Glomerular visceral epithelial cell (primary cell): ENCODE measurements at regions not wholly inside any gene's neighbourhood (a gene's known extent, or its start where the extent isn't known, plus 50 kb on each side); places are given as distances from the start of the nearest gene placed in this dataset.
"Not testable (repeated sequence)": the region's sequence is repeated elsewhere in the genome, so short reads cannot be mapped to it uniquely, and the experiment has no call there.

Source experiments
- DNase-seq: peaks from one replicate; pipeline ENCODE4 v3.0.0-alpha.2; 2016; ENCODE audit errors: extremely low spot score

GRCh38 chr3:181265750-181266333 lies 276.3 kb upstream of the DNAJC19 start:
- no peak for DNase-seq

- DNase-seq, result no peak
Observed at GRCh38 chr3:181264486-181264885, 274.9 kb upstream of the DNAJC19 start.

DNA sequence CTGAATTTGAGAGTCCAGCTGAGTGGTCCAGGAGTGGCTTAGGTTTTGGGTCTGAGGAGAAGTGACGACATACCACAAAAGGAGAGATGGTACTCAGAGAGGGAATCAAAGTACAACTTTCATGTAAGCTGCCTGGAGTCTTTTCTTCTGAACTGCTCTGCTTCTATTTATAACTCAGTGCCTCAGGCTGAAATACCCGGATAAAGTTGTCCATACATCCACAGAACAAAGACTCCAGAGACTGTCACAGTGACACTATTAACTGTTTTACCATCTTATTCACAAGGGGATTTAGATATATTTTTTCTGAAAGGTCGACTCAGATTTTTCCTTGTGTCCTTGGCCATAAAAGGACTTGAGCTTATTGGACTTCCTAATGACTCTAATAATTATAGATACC lies 264.3 kb upstream of the DNAJC19 start:
- no peak for DNase-seq

DNA sequence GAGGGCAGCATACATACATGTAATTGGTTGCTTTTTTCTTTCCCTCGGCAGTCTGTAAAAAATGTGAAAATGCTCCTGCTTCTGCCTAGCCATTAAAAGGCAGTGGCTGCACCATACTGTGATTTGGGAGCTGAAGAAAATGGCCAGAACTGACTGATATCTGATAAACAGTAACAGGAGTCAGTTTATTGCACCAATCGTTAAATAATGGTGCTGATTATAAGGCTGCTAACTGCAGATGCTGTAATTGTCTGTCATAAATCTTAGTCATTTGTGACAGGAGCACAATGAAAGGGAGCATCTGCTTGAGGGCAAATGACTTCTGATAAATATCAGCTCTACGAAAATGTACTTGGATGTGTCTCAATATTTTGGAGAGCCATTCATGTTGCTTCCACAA lies 263.1 kb upstream of the DNAJC19 start:
- no peak for DNase-seq

DNA sequence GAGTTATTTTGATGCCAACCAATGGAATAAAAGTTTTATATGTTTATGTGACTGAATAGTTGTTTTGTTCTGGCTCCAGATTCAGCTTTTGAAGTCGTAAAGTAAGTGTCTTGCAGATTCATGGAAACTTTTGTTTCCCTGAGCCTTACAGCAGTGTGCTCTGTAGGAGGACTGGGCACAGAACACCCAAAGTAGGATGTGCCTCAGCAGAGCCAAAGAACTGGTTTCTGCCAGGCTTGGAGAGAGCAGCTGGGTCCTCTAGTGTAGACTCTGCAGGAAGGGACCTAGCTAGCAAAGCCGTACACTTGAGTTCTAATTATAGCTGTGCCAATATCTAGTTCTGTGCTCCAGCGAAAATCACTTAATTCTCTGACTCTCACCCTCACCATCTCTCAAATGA lies 261.2 kb upstream of the DNAJC19 start:
- DNase-seq, result no peak

GRCh38 chr3:181239441-181239840 lies 249.9 kb upstream of the DNAJC19 start:
- no peak for DNase-seq

GRCh38 chr3:181230258-181230657 lies 240.7 kb upstream of the DNAJC19 start:
- DNase-seq, result no peak

DNA sequence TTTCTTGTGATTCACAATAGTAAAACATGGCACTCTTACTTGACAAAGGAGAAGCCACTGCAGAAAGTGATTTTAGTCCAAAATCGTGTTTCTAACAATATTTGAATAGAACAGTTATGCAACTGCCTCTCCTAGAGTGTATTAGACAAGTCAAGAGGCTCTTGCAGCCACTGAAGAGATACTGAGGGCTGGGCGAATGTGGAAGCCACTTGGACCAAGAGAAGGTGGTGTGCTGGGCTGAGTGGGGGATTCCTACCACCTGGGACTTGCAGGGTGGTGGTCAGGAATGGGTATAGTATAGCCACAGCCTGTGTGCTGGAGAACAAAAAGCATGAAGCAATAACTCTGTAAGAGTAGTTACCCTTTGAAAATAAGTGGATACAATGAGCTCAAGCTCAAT lies 223.8 kb upstream of the DNAJC19 start:
- no peak for DNase-seq

DNA sequence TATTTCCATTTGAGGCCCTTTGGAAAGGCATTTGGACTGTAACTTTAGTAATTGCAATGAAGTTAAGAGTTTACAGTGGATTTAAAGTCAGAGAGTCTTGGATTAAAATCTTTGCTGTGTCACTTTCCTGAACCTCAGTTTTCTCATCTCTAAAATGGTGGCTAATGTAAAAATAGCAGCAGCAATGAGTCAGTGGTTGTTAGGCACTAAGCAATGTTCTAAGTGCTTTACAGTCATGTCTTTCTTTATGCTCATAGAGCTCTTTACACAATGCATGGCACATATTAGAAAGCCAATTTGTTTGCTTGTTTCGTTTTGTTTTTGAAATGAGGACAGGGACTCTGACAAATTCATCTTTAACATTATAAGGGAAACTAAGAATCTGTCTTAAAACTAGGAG lies 222.7 kb upstream of the DNAJC19 start:
- DNase-seq, result no peak

GRCh38 chr3:181210275-181210674 lies 220.7 kb upstream of the DNAJC19 start:
- DNase-seq, result no peak

- DNase-seq, result no peak
Observed at GRCh38 chr3:181189556-181189955, 200.0 kb upstream of the DNAJC19 start.

- no peak for DNase-seq
Observed at GRCh38 chr3:181183764-181184163, 194.2 kb upstream of the DNAJC19 start.

DNA sequence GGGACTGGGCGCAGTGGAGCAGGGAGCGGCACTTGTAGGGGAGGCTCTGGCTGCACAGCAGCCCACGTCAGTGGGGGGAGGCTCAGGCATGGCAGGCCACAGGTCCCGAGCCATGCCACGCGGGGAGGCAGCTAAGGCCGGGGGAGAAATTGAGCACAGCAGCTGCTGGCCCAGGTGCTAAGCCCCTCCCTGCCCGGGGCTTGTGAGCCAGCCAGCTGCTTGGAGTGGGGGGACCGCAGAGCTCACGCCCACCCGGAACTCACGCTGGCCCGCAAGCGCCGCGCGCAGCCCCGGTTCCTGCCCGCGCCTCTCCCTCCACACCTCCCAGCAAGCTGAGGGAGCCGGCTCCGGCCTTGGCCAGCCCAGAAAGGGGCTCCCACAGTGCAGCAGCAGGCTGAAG lies 193.5 kb upstream of the DNAJC19 start:
- not testable (repeated sequence) for DNase-seq

GRCh38 chr3:181178991-181179390 lies 189.5 kb upstream of the DNAJC19 start:
- DNase-seq, result no peak

DNA sequence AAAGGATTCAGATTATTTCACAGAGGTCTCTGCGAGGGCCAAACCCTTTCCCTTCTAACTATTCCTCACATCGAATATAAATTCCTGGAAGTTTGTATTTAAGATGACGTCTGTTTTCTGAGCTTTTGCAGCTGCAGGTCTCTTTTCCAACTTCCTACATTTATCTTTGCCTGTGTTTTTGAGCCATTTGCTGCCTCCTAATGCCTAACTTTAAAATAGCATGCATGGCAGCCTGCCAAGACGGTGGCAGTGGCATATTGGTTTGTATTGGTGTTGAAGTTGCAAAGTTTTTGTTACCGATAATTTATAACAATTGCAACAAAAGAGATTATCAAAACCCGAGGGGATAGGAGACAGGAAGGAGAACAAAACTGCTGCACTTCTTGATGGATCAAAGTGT lies 187.1 kb upstream of the DNAJC19 start:
- peak; percentile 1 for DNase-seq

DNA sequence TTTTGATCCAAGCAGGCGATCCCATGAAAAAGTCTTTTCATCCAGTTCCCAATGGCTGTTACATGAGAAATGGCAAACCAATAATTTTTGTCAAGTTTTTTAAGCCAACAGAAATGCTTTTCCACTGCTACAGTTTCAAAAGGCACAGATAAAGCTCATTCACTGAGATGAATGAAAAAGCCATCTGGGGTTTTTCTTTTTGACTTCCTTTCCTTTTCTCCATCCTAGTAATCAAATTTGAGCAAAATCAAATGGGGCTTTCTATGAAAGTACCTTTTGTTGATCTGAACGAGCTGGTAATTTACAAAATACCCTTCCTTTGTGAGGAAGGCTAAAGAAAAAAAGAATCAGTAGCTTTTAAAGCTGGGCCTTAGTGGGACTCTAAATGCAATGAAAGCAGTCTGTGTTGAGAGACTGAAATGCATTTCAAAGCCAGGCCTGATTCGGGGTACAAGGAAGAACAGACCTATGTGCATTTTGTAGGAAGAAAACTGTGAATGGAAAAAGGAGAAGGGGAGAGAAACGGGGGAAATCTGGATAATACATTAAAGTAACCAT lies 185.2 kb upstream of the DNAJC19 start:
- no peak for DNase-seq

DNA sequence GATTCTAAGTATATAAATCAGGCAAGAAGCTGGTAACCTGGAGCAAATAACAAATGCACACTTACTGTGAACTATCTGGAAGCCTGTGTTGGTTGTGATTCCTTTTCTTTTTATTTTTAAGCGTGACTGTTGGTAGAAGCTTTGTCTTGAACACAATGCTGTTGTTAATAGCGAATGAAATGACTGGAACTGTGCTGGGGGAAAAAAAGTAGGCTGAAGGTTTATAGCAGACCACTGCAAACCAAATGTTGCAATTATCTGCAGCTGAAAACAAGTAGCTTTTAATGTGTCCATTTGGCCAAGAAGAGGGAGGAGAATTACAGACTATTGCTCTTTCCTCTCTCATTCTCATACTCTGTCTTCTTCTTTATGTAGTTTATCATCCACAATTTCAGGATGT lies 184.5 kb upstream of the DNAJC19 start:
- DNase-seq, result no peak

- DNase-seq, result no peak
Observed at GRCh38 chr3:181173227-181173626, 183.7 kb upstream of the DNAJC19 start.

DNA sequence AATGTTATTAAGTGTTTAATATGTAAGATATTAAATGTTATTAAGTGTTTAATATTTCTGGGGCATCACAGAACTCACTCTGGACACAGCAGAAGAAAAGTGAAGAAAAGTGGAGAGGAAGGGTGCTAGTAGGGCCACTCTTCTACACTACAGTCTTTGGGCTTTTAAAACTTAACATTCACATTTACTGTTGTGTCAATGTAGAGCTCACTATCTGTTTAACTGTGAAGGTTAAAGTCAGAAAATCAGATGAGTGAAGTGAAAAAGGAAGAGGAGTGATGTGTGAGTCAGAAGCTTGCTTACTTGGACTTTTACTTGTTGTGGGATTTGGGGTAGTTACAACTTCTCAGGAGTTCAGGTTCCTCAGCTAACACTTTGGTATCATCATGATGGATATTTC lies 145.3 kb upstream of the DNAJC19 start:
- no peak for DNase-seq

DNA sequence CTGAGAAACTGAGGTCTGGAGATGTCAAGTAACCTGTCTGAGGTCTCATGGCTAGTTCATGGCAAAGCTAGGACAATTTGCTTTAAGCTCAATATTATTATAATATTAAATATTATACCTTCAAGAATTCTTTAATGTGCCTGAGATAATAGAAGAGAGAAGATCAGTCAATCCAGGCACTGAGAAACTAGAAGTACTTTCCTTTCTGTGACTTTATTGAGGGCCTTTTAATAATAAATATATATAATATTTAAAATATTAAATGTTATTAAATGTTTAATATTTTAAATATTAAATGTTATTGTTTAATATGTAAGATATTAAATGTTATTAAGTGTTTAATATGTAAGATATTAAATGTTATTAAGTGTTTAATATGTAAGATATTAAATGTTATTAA lies 144.3 kb upstream of the DNAJC19 start:
- DNase-seq, result no peak

- no peak for DNase-seq
Observed at GRCh38 chr3:181105646-181106045, 116.1 kb upstream of the DNAJC19 start.

- DNase-seq, result no peak
Observed at GRCh38 chr3:181103605-181104004, 114.1 kb upstream of the DNAJC19 start.

DNA sequence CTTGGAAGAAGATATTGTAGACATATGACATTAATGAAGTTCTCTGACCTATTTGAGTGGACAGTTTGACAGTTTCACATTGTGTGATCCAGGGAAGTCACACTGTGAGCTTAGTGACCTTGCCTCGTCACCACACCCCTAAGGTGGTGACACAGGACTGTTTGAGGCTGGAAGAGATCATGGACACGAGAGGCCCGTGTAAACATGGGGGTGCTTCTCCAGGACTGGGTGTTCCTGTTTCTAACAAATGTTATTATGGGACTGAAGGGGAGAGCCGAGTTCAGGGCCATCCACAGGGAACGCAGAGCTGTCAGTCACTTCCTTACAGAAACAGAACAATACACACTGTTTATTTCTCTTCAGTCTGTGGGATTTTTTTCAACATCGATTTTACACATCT lies 96.5 kb upstream of the DNAJC19 start:
- no peak for DNase-seq

DNA sequence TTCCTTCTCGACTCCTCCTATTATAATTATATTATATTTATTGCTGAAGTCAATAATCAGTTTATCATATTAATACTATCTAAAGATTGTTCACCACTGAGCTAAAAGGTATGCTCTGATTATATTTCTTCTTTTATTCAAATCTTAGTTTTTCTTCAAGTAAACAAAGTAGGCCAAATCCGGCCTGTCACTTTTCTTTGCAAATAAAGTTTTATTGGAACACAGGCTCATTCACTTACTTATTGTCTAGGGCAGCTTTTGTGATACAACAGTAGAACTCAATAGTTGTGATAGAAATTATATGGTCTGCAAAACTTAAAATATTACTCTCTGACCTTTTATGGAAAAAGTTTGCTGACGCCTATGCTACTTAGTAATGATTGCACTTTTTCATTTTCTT lies 92.4 kb upstream of the DNAJC19 start:
- DNase-seq, result no peak
